ENCODE measurements at regions not wholly inside any gene's neighbourhood (a gene's known extent, or its start where the extent isn't known, plus 50 kb on each side); places are given as distances from the start of the nearest gene placed in this dataset.

- no peak overlapping the region for H3K27ac ChIP-seq
- no peaks in the 10 kb centered on the region for H3K27me3 ChIP-seq
- H3K9me3 ChIP-seq: no peaks in the 10 kb centered on the region
- TF ChIP-seq CTCF (IDR thresholded peaks at IDR 0.05) (no peak), POLR2A (IDR thresholded peaks at IDR 0.05) (no peak), POLR2AphosphoS5 (IDR thresholded peaks at IDR 0.05) (no peak), EP300 (IDR thresholded peaks at IDR 0.05) (no peak)
- H3K36me3 ChIP-seq: no peaks in the 10 kb centered on the region
- H3K4me1 ChIP-seq: no peaks in the 10 kb centered on the region
- WGBS: 100% methylated on average over 1 of the region's 1 CpG
- no peak for DNase-seq (ENCODE audit: low spot score in 2 of 2)
- no peak overlapping the region for H3K4me3 ChIP-seq
Measured at GRCh38 chr2:150008901-150009300, 421.3 kb upstream of the MMADHC start.

GRCh38 chr2:150007815-150008430, 420.3 kb upstream of the MMADHC start:
- DNase-seq (ENCODE audit: low spot score in 2 of 2): no peak
- Histone ChIP-seq H3K27me3 (no peaks in the 10 kb centered on the region), H3K27ac (no peak overlapping the region), H3K4me1 (no peaks in the 10 kb centered on the region), H3K4me3 (no peak overlapping the region), H3K9me3 (no peaks in the 10 kb centered on the region), H3K36me3 (no peaks in the 10 kb centered on the region)
- TF ChIP-seq POLR2AphosphoS5 (IDR thresholded peaks at IDR 0.05) (no peak), CTCF (IDR thresholded peaks at IDR 0.05) (no peak), POLR2A (IDR thresholded peaks at IDR 0.05) (no peak), EP300 (IDR thresholded peaks at IDR 0.05) (no peak)
- WGBS: 86% methylated on average over 1 of the region's 1 CpG

GRCh38 chr2:150006591-150006990, 419.0 kb upstream of the MMADHC start:
- Histone ChIP-seq H3K36me3 (no peaks in the 10 kb centered on the region), H3K4me1 (no peaks in the 10 kb centered on the region), H3K4me3 (no peak overlapping the region), H3K27ac (no peak overlapping the region), H3K27me3 (no peaks in the 10 kb centered on the region), H3K9me3 (no peaks in the 10 kb centered on the region)
- no peak for DNase-seq (ENCODE audit: low spot score in 2 of 2)
- TF ChIP-seq POLR2A (IDR thresholded peaks at IDR 0.05) (no peak), CTCF (IDR thresholded peaks at IDR 0.05) (no peak), EP300 (IDR thresholded peaks at IDR 0.05) (no peak), POLR2AphosphoS5 (IDR thresholded peaks at IDR 0.05) (no peak)
- 89% methylated on average over 4 of the region's 4 CpGs for WGBS

- no peak for DNase-seq (ENCODE audit: low spot score in 2 of 2)
- no peaks in the 10 kb centered on the region for H3K36me3 ChIP-seq
- H3K9me3 ChIP-seq: no peaks in the 10 kb centered on the region
- no peak overlapping the region for H3K4me3 ChIP-seq
- no peaks in the 10 kb centered on the region for H3K27me3 ChIP-seq
- no peak overlapping the region for H3K27ac ChIP-seq
- no peak for TF ChIP-seq POLR2A (IDR thresholded peaks at IDR 0.05)
- TF ChIP-seq CTCF (IDR thresholded peaks at IDR 0.05): no peak
- no peak for TF ChIP-seq EP300 (IDR thresholded peaks at IDR 0.05)
- TF ChIP-seq POLR2AphosphoS5 (IDR thresholded peaks at IDR 0.05): no peak
- WGBS: 87% methylated on average over 1 of the region's 1 CpG
- no peaks in the 10 kb centered on the region for H3K4me1 ChIP-seq
Measured at GRCh38 chr2:150003544-150003943, 416.0 kb upstream of the MMADHC start.

GRCh38 chr2:150001788-150002187, 414.2 kb upstream of the MMADHC start:
- no peaks in the 10 kb centered on the region for H3K36me3 ChIP-seq
- 79% methylated on average over 4 of the region's 4 CpGs for WGBS
- TF ChIP-seq CTCF (IDR thresholded peaks at IDR 0.05): no peak
- no peak for TF ChIP-seq EP300 (IDR thresholded peaks at IDR 0.05)
- TF ChIP-seq POLR2AphosphoS5 (IDR thresholded peaks at IDR 0.05): no peak
- TF ChIP-seq POLR2A (IDR thresholded peaks at IDR 0.05): no peak
- H3K27ac ChIP-seq: no peak overlapping the region
- DNase-seq (ENCODE audit: low spot score in 2 of 2): no peak
- H3K4me1 ChIP-seq: no peaks in the 10 kb centered on the region
- H3K4me3 ChIP-seq: no peak overlapping the region
- H3K9me3 ChIP-seq: no peaks in the 10 kb centered on the region
- H3K27me3 ChIP-seq: no peaks in the 10 kb centered on the region

Measured in suprapubic skin (tissue), 4 donors.